ENCODE measurements at regions not wholly inside any gene's neighbourhood (a gene's known extent, or its start where the extent isn't known, plus 50 kb on each side); places are given as distances from the start of the nearest gene placed in this dataset.

DNA sequence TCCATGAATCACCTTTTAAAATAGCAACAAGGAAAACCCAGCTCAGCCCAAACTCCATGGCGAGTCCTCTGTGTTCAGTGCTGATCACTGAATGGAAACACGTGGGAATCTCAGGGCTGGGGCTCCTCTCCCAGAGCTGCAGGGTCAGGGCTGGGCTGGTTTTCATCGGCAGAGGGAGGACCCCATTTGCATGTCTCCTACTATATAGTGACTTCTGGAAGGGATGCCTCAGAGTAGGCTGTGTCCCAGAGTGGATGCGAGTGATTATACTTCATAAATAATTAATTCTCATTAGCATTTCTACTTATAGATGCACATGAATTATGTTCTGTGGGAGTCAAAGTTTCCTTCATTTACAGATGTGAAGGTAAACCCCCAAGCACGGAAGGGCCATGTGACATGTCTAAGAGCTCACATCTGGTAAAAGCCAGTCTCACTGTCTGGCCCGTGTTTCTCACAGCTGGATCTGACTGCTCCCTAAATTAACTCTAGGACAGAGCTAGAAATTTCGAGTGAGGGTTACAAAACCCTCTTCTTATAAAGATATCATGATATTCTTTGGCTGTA is 685.0 kb downstream of the TMEM121 start:
- H3K4me1 Mint-ChIP-seq, result no peaks in the 10 kb centered on the region
- DNase-seq (ENCODE audit: low spot score) (no peak), ATAC-seq (no peak)
- H3K4me3 Mint-ChIP-seq, result no peak overlapping the region
- H3K27ac Mint-ChIP-seq, result no peak overlapping the region
- Histone ChIP-seq H3K4me3 (no peak overlapping the region), H3K27ac (ENCODE audit: low read depth) (no peak overlapping the region), H3F3A (replicated peaks; ENCODE audit: low read depth) (no peaks in the 10 kb centered on the region), H3K4me1 (ENCODE audit: insufficient read depth) (no peaks in the 10 kb centered on the region), H3K79me2 (replicated peaks; ENCODE audit: insufficient read depth) (no peaks in the 10 kb centered on the region), H3K9me2 (ENCODE audit: insufficient read depth) (no peaks in the 10 kb centered on the region), H3K36me3 (ENCODE audit: insufficient read depth) (no peaks in the 10 kb centered on the region; the same call in 1 of the 2 replicates), H2AFZ (no peak overlapping the region), H3K4me2 (no peak overlapping the region), H3K27me3 (ENCODE audit: insufficient read depth) (no peaks in the 10 kb centered on the region), H4K20me1 (replicated peaks; ENCODE audit: insufficient read depth) (no peaks in the 10 kb centered on the region)
- TF ChIP-seq, protein P1, sequence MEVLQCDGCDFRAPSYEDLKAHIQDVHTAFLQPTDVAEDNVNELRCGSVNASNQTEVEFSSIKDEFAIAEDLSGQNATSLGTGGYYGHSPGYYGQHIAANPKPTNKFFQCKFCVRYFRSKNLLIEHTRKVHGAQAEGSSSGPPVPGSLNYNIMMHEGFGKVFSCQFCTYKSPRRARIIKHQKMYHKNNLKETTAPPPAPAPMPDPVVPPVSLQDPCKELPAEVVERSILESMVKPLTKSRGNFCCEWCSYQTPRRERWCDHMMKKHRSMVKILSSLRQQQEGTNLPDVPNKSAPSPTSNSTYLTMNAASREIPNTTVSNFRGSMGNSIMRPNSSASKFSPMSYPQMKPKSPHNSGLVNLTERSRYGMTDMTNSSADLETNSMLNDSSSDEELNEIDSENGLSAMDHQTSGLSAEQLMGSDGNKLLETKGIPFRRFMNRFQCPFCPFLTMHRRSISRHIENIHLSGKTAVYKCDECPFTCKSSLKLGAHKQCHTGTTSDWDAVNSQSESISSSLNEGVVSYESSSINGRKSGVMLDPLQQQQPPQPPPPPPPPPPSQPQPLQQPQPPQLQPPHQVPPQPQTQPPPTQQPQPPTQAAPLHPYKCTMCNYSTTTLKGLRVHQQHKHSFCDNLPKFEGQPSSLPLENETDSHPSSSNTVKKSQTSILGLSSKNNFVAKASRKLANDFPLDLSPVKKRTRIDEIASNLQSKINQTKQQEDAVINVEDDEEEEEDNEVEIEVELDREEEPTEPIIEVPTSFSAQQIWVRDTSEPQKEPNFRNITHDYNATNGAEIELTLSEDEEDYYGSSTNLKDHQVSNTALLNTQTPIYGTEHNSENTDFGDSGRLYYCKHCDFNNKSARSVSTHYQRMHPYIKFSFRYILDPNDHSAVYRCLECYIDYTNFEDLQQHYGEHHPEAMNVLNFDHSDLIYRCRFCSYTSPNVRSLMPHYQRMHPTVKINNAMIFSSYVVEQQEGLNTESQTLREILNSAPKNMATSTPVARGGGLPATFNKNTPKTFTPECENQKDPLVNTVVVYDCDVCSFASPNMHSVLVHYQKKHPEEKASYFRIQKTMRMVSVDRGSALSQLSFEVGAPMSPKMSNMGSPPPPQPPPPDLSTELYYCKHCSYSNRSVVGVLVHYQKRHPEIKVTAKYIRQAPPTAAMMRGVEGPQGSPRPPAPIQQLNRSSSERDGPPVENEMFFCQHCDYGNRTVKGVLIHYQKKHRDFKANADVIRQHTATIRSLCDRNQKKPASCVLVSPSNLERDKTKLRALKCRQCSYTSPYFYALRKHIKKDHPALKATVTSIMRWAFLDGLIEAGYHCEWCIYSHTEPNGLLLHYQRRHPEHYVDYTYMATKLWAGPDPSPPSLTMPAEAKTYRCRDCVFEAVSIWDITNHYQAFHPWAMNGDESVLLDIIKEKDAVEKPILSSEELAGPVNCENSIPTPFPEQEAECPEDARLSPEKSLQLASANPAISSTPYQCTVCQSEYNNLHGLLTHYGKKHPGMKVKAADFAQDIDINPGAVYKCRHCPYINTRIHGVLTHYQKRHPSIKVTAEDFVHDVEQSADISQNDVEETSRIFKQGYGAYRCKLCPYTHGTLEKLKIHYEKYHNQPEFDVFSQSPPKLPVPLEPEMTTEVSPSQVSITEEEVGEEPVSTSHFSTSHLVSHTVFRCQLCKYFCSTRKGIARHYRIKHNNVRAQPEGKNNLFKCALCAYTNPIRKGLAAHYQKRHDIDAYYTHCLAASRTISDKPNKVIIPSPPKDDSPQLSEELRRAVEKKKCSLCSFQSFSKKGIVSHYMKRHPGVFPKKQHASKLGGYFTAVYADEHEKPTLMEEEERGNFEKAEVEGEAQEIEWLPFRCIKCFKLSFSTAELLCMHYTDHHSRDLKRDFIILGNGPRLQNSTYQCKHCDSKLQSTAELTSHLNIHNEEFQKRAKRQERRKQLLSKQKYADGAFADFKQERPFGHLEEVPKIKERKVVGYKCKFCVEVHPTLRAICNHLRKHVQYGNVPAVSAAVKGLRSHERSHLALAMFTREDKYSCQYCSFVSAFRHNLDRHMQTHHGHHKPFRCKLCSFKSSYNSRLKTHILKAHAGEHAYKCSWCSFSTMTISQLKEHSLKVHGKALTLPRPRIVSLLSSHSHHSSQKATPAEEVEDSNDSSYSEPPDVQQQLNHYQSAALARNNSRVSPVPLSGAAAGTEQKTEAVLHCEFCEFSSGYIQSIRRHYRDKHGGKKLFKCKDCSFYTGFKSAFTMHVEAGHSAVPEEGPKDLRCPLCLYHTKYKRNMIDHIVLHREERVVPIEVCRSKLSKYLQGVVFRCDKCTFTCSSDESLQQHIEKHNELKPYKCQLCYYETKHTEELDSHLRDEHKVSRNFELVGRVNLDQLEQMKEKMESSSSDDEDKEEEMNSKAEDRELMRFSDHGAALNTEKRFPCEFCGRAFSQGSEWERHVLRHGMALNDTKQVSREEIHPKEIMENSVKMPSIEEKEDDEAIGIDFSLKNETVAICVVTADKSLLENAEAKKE (CRISPR knock-in tag; IDR thresholded peaks at IDR 0.05), result no peak
- TF ChIP-seq JUNB (IDR thresholded peaks at IDR 0.05; ENCODE audit: unreplicated experiment), result no peak
- no peak for TF ChIP-seq ZNF114 (CRISPR knock-in tag; IDR thresholded peaks at IDR 0.05)
- TF ChIP-seq REST (IDR thresholded peaks at IDR 0.05; ENCODE audit: unreplicated experiment), result no peak
- TF ChIP-seq NANOG (IDR thresholded peaks at IDR 0.05; ENCODE audit: borderline replicate concordance), result no peak
- TF ChIP-seq ETS1 (IDR thresholded peaks at IDR 0.05), result no peak
- no peak for TF ChIP-seq STAT1 (IDR thresholded peaks at IDR 0.05; ENCODE audit: unreplicated experiment)
- peaks cover 100% of the 10 kb centered on the region for H3K9me3 Mint-ChIP-seq
- H3K27me3 Mint-ChIP-seq (ENCODE audit: insufficient read depth, low read depth, poor library complexity), result peaks cover 9% of the 10 kb centered on the region
- peaks cover 61% of the 10 kb centered on the region for H3K36me3 Mint-ChIP-seq (ENCODE audit: low read depth)
